Fibroblast of the aortic adventitia (primary cell): ENCODE measurements at regions not wholly inside any gene's neighbourhood (a gene's known extent, or its start where the extent isn't known, plus 50 kb on each side); places are given as distances from the start of the nearest gene placed in this dataset.

Source experiments
- DNase-seq: peaks from one replicate; pipeline ENCODE4 v3.0.0-alpha.2; 2010; ENCODE audit warnings: low read depth
- H3K4me3 ChIP-seq: 2 replicates; pipeline ENCODE4 v1.5.1; 2011; ENCODE audit warnings: low read depth, mild to moderate bottlenecking, control low read depth, low read length, moderate library complexity
- TF ChIP-seq, protein P1 (sequence below): IDR thresholded peaks from 2 replicates; pipeline ENCODE4 v1.5.1; 2011; ENCODE audit warnings: mild to moderate bottlenecking, low read length, control low read depth, inconsistent platforms; ENCODE audit not compliant: insufficient read depth

- no peak for DNase-seq
- TF ChIP-seq, protein P1, sequence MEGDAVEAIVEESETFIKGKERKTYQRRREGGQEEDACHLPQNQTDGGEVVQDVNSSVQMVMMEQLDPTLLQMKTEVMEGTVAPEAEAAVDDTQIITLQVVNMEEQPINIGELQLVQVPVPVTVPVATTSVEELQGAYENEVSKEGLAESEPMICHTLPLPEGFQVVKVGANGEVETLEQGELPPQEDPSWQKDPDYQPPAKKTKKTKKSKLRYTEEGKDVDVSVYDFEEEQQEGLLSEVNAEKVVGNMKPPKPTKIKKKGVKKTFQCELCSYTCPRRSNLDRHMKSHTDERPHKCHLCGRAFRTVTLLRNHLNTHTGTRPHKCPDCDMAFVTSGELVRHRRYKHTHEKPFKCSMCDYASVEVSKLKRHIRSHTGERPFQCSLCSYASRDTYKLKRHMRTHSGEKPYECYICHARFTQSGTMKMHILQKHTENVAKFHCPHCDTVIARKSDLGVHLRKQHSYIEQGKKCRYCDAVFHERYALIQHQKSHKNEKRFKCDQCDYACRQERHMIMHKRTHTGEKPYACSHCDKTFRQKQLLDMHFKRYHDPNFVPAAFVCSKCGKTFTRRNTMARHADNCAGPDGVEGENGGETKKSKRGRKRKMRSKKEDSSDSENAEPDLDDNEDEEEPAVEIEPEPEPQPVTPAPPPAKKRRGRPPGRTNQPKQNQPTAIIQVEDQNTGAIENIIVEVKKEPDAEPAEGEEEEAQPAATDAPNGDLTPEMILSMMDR: no peak
Observed at GRCh38 chr13:48925001-48925400, 50.7 kb upstream of the FNDC3A start.

More at GRCh38 chr13:48925001-48925400, 50.7 kb upstream of the FNDC3A start:
- no peak overlapping the region for H3K4me3 ChIP-seq
